Motor neuron (in vitro differentiated cells): ENCODE measurements at regions not wholly inside any gene's neighbourhood (a gene's known extent, or its start where the extent isn't known, plus 50 kb on each side); places are given as distances from the start of the nearest gene placed in this dataset.

Experiments used
- ATAC-seq, 8 experiments: fragments of 200-7000 bp; cut with Tn5 transposase; replicated peaks in 6 of 8; 2 replicates each; pipeline ENCODE4 v1.8.0; 2021; ENCODE audit warnings: mild to moderate bottlenecking in 8 of 8, moderate library complexity in 8 of 8
- H3K27ac ChIP-seq, 2 donors: fragments of 250-450 bp; sonication (Bioruptor Pico); 2 replicates each; pipeline ENCODE4 v1.9.0; 2021; ENCODE audit warnings: antibody characterized with exemption in 2 of 2, mild to moderate bottlenecking in 2 of 2, moderate library complexity in 1 of 2
- H3K4me1 ChIP-seq, 2 donors: fragments of 250-450 bp; sonication (Bioruptor Pico); replicated peaks in 1 of 2; 2 replicates each; pipeline ENCODE4 v1.6.1; 2021; ENCODE audit warnings: antibody characterized with exemption in 2 of 2, mild to moderate bottlenecking in 2 of 2, moderate library complexity in 1 of 2
- H3K4me3 ChIP-seq, 5 donors: fragments of 250-450 bp; sonication (Bioruptor Pico); 2 replicates each; pipeline ENCODE4 v1.9.0; 2021; ENCODE audit warnings: antibody characterized with exemption in 5 of 5, mild to moderate bottlenecking in 5 of 5, moderate library complexity in 4 of 5
- WGBS, 10 experiments: fragments of 450-650 bp; shearing (Covaris generic); methylation state at CpG; one replicate each; pipeline ENCODE4 v1.0.0; 2022; 5-methylcytosine and 5-hydroxymethylcytosine counted together
- in situ Hi-C, 9 experiments: fragments of 400-800 bp; cut with MboI; loops; one replicate each; pipeline ENCODE4 v1.15.0; 2021; ENCODE audit warnings: low sequenced_read_pairs in 9 of 9, low pct_unique_long_range_greater_than_20kb in 2 of 9; ENCODE audit not compliant: unreplicated experiment in 9 of 9

GRCh38 chr21:35953597-35953996 lies 106.7 kb downstream of the SETD4 start:
- Histone ChIP-seq H3K27ac (peak overlapping the region in 1 of 2 donors; percentile 24), H3K4me3 (no peak overlapping the region), H3K4me1 (peaks cover 0 to 4% of the 10 kb centered on the region in 2 donors)
- ATAC-seq: peak in 3 of 8 experiments; percentile 32 to 96 (median 39)
- in situ Hi-C loops: no loop called here
- WGBS, 10 experiments: 44 to 94% (median 70%) methylated on average over 1 to 2 of the region's 2 CpGs; no CpG with 5 or more reads in 4 of the 10 experiments

GRCh38 chr21:35952651-35953340 lies 107.5 kb downstream of the SETD4 start:
- no peak overlapping the region for H3K4me3 ChIP-seq
- in situ Hi-C loops: no loop called here
- ATAC-seq: no peak
- 0 to 100% (median 95%) methylated on average over 1 to 2 of the region's 2 CpGs; no CpG with 5 or more reads in 5 of the 10 experiments for WGBS, 10 experiments
- H3K27ac ChIP-seq: no peak overlapping the region
- H3K4me1 ChIP-seq: peaks cover 0 to 4% of the 10 kb centered on the region in 2 donors

- H3K4me3 ChIP-seq: no peak overlapping the region
- 40 to 100% (median 77%) methylated on average over 1 of the region's 1 CpG; no CpG with 5 or more reads in 3 of the 10 experiments for WGBS, 10 experiments
These were observed 111.3 kb downstream of the SETD4 start for GRCh38 chr21:35948982-35949381.

GRCh38 chr21:35945089-35945671 lies 115.1 kb downstream of the SETD4 start:
- ATAC-seq: no peak
- H3K27ac ChIP-seq: no peak overlapping the region
- H3K4me1 ChIP-seq: peaks cover 0 to under 1% of the 10 kb centered on the region in 2 donors
- in situ Hi-C loops: loop anchor here in 1 of 9 experiments (25.0 kb wide), 1 partner anchor 1058 kb away; no protein-coding TSS in a partner anchor
- no peak overlapping the region for H3K4me3 ChIP-seq
- WGBS, 10 experiments: 85 to 100% (median 91%) methylated on average over 1 to 5 of the region's 6 CpGs; no CpG with 5 or more reads in 2 of the 10 experiments

More at GRCh38 chr21:35948982-35949381, 111.3 kb downstream of the SETD4 start:
- Histone ChIP-seq H3K4me1 (peaks cover 0 to 3% of the 10 kb centered on the region in 2 donors), H3K27ac (no peak overlapping the region)
- ATAC-seq: no peak
- in situ Hi-C loops: loop anchor here in 1 of 9 experiments (25.0 kb wide), 1 partner anchor 1062 kb away; no protein-coding TSS in a partner anchor

- Histone ChIP-seq H3K4me3 (no peak overlapping the region), H3K4me1 (peaks cover 3 to 10% of the 10 kb centered on the region in 2 donors), H3K27ac (no peak overlapping the region)
- 76 to 100% (median 89%) methylated on average over 1 to 3 of the region's 3 CpGs; no CpG with 5 or more reads in 2 of the 10 experiments for WGBS, 10 experiments
- ATAC-seq: no peak
- in situ Hi-C loops: loop anchor here in 1 of 9 experiments (25.0 kb wide), 1 partner anchor 1056 kb away; no protein-coding TSS in a partner anchor
These were observed 116.6 kb downstream of the SETD4 start for GRCh38 chr21:35943752-35944151.

- WGBS, 10 experiments: 70 to 94% (median 77%) methylated on average over 2 to 6 of the region's 8 CpGs; no CpG with 5 or more reads in 1 of the 10 experiments
- Histone ChIP-seq H3K27ac (no peak overlapping the region), H3K4me1 (peaks cover 4 to 11% of the 10 kb centered on the region in 2 donors), H3K4me3 (no peak overlapping the region)
- in situ Hi-C loops: loop anchor here in 1 of 9 experiments (25.0 kb wide), 1 partner anchor 1055 kb away; no protein-coding TSS in a partner anchor
- ATAC-seq: no peak
These were observed 117.8 kb downstream of the SETD4 start for GRCh38 chr21:35942211-35943144.

GRCh38 chr21:35940074-35940927 lies 120.0 kb downstream of the SETD4 start:
- Histone ChIP-seq H3K4me3 (no peak overlapping the region), H3K4me1 (peaks cover 4 to 11% of the 10 kb centered on the region in 2 donors), H3K27ac (no peak overlapping the region)
- in situ Hi-C loops: loop anchor here in 1 of 9 experiments (25.0 kb wide), 1 partner anchor 1053 kb away; no protein-coding TSS in a partner anchor
- peak; percentile 88 to 100 (median 98) for ATAC-seq
- 0 to 49% (median 24%) methylated on average over 1 to 10 of the region's 11 CpGs for WGBS, 10 experiments

- WGBS, 10 experiments: 49 to 100% (median 64%) methylated on average over 2 of the region's 2 CpGs; no CpG with 5 or more reads in 2 of the 10 experiments
- no peak overlapping the region for H3K27ac ChIP-seq
- ATAC-seq: peak in 3 of 8 experiments; percentile 52 to 64 (median 54)
- in situ Hi-C loops: loop anchor here in 1 of 9 experiments (25.0 kb wide), 1 partner anchor 1051 kb away; no protein-coding TSS in a partner anchor
- no peak overlapping the region for H3K4me3 ChIP-seq
- H3K4me1 ChIP-seq: peaks cover 4 to 11% of the 10 kb centered on the region in 2 donors
These were observed 121.9 kb downstream of the SETD4 start for GRCh38 chr21:35938446-35938845.

- in situ Hi-C loops: loop anchor here in 1 of 9 experiments (25.0 kb wide), 1 partner anchor 1046 kb away; no protein-coding TSS in a partner anchor
- WGBS, 10 experiments: 0 to 92% (median 60%) methylated on average over 2 to 3 of the region's 3 CpGs; no CpG with 5 or more reads in 2 of the 10 experiments
- Histone ChIP-seq H3K4me3 (no peak overlapping the region), H3K4me1 (peaks cover 0 to 6% of the 10 kb centered on the region in 2 donors), H3K27ac (no peak overlapping the region)
- ATAC-seq: peak in 6 of 8 experiments; percentile 15 to 97 (median 48)
These were observed 126.9 kb downstream of the SETD4 start for GRCh38 chr21:35933466-35933865.

GRCh38 chr21:35932232-35932911 lies 128.0 kb downstream of the SETD4 start:
- no peak overlapping the region for H3K4me3 ChIP-seq
- peaks cover 0 to 6% of the 10 kb centered on the region in 2 donors for H3K4me1 ChIP-seq
- WGBS, 10 experiments: 0 to 96% (median 51%) methylated on average over 1 to 8 of the region's 11 CpGs; no CpG with 5 or more reads in 2 of the 10 experiments
- H3K27ac ChIP-seq: no peak overlapping the region
- in situ Hi-C loops: loop anchor here in 1 of 9 experiments (25.0 kb wide), 1 partner anchor 1045 kb away; no protein-coding TSS in a partner anchor
- peak in 7 of 8 experiments; percentile 28 to 98 (median 78) for ATAC-seq

GRCh38 chr21:35929901-35930300 lies 130.4 kb downstream of the SETD4 start:
- Histone ChIP-seq H3K27ac (no peak overlapping the region), H3K4me1 (peaks cover 0 to 6% of the 10 kb centered on the region in 2 donors), H3K4me3 (no peak overlapping the region)
- no peak for ATAC-seq
- 33 to 94% (median 60%) methylated on average over 2 to 6 of the region's 6 CpGs; no CpG with 5 or more reads in 1 of the 10 experiments for WGBS, 10 experiments
- in situ Hi-C loops: loop anchor here in 1 of 9 experiments (25.0 kb wide), 1 partner anchor 1043 kb away; no protein-coding TSS in a partner anchor
